Stimulated activated memory B cell treated with anti-CD40 and anti-IgM and Interleukin-4, amounts not matched to agents 10 μg/mL and 1 μg/mL and 100 μg/mL, for 72 hours (primary cell): ENCODE measurements at regions not wholly inside any gene's neighbourhood (a gene's known extent, or its start where the extent isn't known, plus 50 kb on each side); places are given as distances from the start of the nearest gene placed in this dataset.

Experiments used
- ATAC-seq: fragments of 150-1000 bp; cut with Tn5 transposase; 2 replicates; pipeline ENCODE4 v1.10.0; 2021
- H3K27ac Mint-ChIP-seq: one replicate; pipeline ENCODE4 v1.8.0; 2022; ENCODE audit warnings: mild to moderate bottlenecking, mixed read lengths
- H3K27me3 Mint-ChIP-seq: one replicate; pipeline ENCODE4 v1.8.0; 2022; ENCODE audit warnings: mixed read lengths
- H3K36me3 Mint-ChIP-seq: one replicate; pipeline ENCODE4 v1.8.0; 2022; ENCODE audit warnings: mixed read lengths
- H3K4me1 Mint-ChIP-seq: one replicate; pipeline ENCODE4 v1.8.0; 2022; ENCODE audit warnings: mixed read lengths
- H3K4me3 Mint-ChIP-seq: one replicate; pipeline ENCODE4 v1.8.0; 2022; ENCODE audit warnings: mild to moderate bottlenecking, moderate library complexity, mixed read lengths
- H3K9me3 Mint-ChIP-seq: one replicate; pipeline ENCODE4 v1.8.0; 2022; ENCODE audit warnings: mixed read lengths

GRCh38 chr2:215687149-215688031, 251.5 kb upstream of the FN1 start:
- Mint-ChIP-seq H3K27ac (no peak overlapping the region), H3K4me1 (no peaks in the 10 kb centered on the region), H3K27me3 (peaks cover 12% of the 10 kb centered on the region), H3K36me3 (no peaks in the 10 kb centered on the region), H3K4me3 (no peak overlapping the region), H3K9me3 (no peaks in the 10 kb centered on the region)
- ATAC-seq, result no peak

- no peak for ATAC-seq
These were observed 249.5 kb upstream of the FN1 start for GRCh38 chr2:215685238-215685990.

GRCh38 chr2:215684448-215685237, 248.8 kb upstream of the FN1 start:
- no peak for ATAC-seq
- Mint-ChIP-seq H3K4me3 (no peak overlapping the region), H3K4me1 (no peaks in the 10 kb centered on the region), H3K36me3 (no peaks in the 10 kb centered on the region), H3K27me3 (peaks cover 19% of the 10 kb centered on the region), H3K9me3 (no peaks in the 10 kb centered on the region), H3K27ac (no peak overlapping the region)

More at GRCh38 chr2:215685238-215685990, 249.5 kb upstream of the FN1 start:
- no peaks in the 10 kb centered on the region for H3K4me1 Mint-ChIP-seq
- H3K27me3 Mint-ChIP-seq, result peaks cover 19% of the 10 kb centered on the region
- H3K27ac Mint-ChIP-seq, result no peak overlapping the region
- no peaks in the 10 kb centered on the region for H3K36me3 Mint-ChIP-seq
- H3K4me3 Mint-ChIP-seq, result no peak overlapping the region
- no peaks in the 10 kb centered on the region for H3K9me3 Mint-ChIP-seq

DNA sequence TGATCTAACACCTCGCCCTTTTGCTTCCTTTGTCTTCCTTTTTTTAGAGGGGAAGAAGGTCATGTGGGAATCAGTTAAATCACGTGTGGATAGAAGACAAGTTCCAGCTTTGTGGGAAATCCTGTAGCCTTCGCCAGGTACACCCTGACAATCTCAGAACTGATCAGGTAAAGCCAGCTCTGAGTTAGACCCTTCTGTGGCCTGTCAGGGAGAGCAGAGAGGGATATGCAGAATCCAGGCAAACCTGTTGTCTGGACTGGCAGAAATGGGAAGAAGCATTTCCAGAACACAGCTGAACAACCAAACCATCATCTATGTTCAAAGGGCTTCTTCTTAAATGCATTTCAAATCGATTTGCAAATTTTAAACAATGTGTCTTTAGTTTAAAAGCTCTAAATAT, 247.4 kb upstream of the FN1 start:
- Mint-ChIP-seq H3K36me3 (no peaks in the 10 kb centered on the region), H3K4me3 (no peak overlapping the region), H3K27ac (no peak overlapping the region), H3K4me1 (no peaks in the 10 kb centered on the region), H3K27me3 (peaks cover 15% of the 10 kb centered on the region), H3K9me3 (no peaks in the 10 kb centered on the region)
- ATAC-seq, result no peak

- H3K27me3 Mint-ChIP-seq, result peaks cover 22% of the 10 kb centered on the region
- H3K4me3 Mint-ChIP-seq, result no peak overlapping the region
- H3K27ac Mint-ChIP-seq, result no peak overlapping the region
- H3K4me1 Mint-ChIP-seq, result no peaks in the 10 kb centered on the region
- no peaks in the 10 kb centered on the region for H3K36me3 Mint-ChIP-seq
- H3K9me3 Mint-ChIP-seq, result no peaks in the 10 kb centered on the region
- no peak for ATAC-seq
These were observed 246.1 kb upstream of the FN1 start for GRCh38 chr2:215681799-215682596.

DNA sequence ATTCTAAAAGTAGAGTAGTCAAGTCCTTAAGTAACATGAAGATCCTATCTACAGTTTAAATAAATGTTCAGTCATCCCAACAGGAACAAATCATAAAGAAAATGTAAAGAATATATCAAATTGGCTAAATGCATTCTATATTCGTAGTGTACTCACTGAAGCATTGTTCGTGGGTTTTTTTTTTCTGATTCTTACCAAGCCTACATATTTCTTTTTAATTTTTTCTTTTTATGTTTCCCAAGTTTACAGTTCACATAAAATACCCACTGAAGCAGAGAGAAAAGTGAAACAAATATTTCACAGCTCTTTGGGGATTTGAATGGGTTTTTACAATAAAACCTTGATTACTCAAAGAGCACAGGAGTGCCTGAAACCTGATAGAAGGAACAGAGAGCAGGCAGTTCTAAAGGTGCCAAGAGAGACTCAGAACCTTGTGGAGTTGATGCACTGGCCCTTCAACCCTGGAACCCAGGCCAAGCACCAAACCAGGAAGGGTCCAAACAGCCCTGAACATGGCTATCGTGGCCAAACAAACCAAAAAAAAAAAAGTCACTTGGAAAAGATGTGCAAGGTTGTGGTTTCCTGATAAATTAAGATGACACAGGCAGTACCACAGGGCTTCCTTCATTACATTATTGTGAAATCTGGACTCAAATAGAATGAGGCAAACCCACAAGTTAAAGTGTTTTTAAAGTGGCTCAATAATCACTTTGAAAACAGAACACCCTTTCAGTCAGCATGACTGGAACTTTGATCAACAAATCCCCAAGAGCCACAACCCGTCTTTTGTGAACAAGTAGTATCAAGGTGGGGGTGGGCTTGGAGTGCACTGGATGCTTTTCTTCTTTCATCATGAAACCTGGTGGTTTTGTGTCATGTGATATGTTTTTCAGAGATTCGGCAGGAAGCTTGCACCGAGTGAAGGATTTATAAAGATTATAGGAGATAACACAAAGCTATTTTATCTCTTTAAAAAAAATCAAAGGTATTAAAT, 245.0 kb upstream of the FN1 start:
- H3K4me3 Mint-ChIP-seq, result no peak overlapping the region
- no peaks in the 10 kb centered on the region for H3K9me3 Mint-ChIP-seq
- H3K36me3 Mint-ChIP-seq, result no peaks in the 10 kb centered on the region
- H3K27me3 Mint-ChIP-seq, result peaks cover 26% of the 10 kb centered on the region
- H3K4me1 Mint-ChIP-seq, result no peaks in the 10 kb centered on the region
- H3K27ac Mint-ChIP-seq, result no peak overlapping the region
- peak; percentile 43 for ATAC-seq

DNA sequence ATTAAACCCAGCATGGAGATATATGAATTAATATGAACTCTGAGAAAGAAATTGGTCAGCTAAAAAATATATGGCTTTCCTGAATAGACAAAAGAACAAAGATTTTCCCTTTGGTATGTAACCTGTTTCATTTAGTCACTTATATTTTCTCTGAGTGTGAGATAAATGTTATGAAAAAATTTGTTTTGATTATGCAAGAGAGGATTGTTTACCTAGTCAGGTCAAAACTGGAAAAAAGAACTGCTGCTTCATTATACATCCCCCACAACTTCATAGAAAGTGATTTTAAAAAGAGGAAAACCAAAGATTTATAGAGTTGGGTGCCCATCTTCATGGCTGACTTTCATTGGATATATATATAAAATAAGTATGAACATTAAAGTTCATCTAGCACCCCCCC, 242.2 kb upstream of the FN1 start:
- Mint-ChIP-seq H3K36me3 (no peaks in the 10 kb centered on the region), H3K4me3 (no peak overlapping the region), H3K27me3 (peaks cover 31% of the 10 kb centered on the region), H3K27ac (no peak overlapping the region), H3K9me3 (no peaks in the 10 kb centered on the region), H3K4me1 (no peaks in the 10 kb centered on the region)
- ATAC-seq, result no peak

GRCh38 chr2:215677481-215677880, 241.6 kb upstream of the FN1 start:
- no peaks in the 10 kb centered on the region for H3K4me1 Mint-ChIP-seq
- ATAC-seq, result no peak
- H3K9me3 Mint-ChIP-seq, result peaks cover 1% of the 10 kb centered on the region
- H3K27me3 Mint-ChIP-seq, result peaks cover 35% of the 10 kb centered on the region
- no peak overlapping the region for H3K4me3 Mint-ChIP-seq
- no peak overlapping the region for H3K27ac Mint-ChIP-seq
- no peaks in the 10 kb centered on the region for H3K36me3 Mint-ChIP-seq

- Mint-ChIP-seq H3K36me3 (no peaks in the 10 kb centered on the region), H3K27me3 (peaks cover 34% of the 10 kb centered on the region), H3K9me3 (peaks cover 3% of the 10 kb centered on the region), H3K4me3 (no peak overlapping the region), H3K27ac (no peak overlapping the region), H3K4me1 (no peaks in the 10 kb centered on the region)
- ATAC-seq, result no peak
These were observed 236.5 kb upstream of the FN1 start for GRCh38 chr2:215672406-215672805.

- ATAC-seq, result no peak
- H3K36me3 Mint-ChIP-seq, result no peaks in the 10 kb centered on the region
- H3K4me3 Mint-ChIP-seq, result no peak overlapping the region
- no peaks in the 10 kb centered on the region for H3K4me1 Mint-ChIP-seq
- H3K9me3 Mint-ChIP-seq, result peaks cover 3% of the 10 kb centered on the region
- H3K27ac Mint-ChIP-seq, result no peak overlapping the region
- peaks cover 27% of the 10 kb centered on the region for H3K27me3 Mint-ChIP-seq
These were observed 235.8 kb upstream of the FN1 start for GRCh38 chr2:215671691-215672090.

GRCh38 chr2:215671244-215671643, 235.4 kb upstream of the FN1 start:
- no peak for ATAC-seq
- Mint-ChIP-seq H3K27me3 (peaks cover 26% of the 10 kb centered on the region), H3K36me3 (no peaks in the 10 kb centered on the region), H3K4me1 (no peaks in the 10 kb centered on the region), H3K4me3 (no peak overlapping the region), H3K27ac (no peak overlapping the region), H3K9me3 (peaks cover 3% of the 10 kb centered on the region)

- H3K36me3 Mint-ChIP-seq, result no peaks in the 10 kb centered on the region
- peaks cover 3% of the 10 kb centered on the region for H3K9me3 Mint-ChIP-seq
- peaks cover 26% of the 10 kb centered on the region for H3K27me3 Mint-ChIP-seq
- no peaks in the 10 kb centered on the region for H3K4me1 Mint-ChIP-seq
- no peak overlapping the region for H3K27ac Mint-ChIP-seq
- ATAC-seq, result no peak
- no peak overlapping the region for H3K4me3 Mint-ChIP-seq
These were observed 234.5 kb upstream of the FN1 start for GRCh38 chr2:215670396-215670795.

DNA sequence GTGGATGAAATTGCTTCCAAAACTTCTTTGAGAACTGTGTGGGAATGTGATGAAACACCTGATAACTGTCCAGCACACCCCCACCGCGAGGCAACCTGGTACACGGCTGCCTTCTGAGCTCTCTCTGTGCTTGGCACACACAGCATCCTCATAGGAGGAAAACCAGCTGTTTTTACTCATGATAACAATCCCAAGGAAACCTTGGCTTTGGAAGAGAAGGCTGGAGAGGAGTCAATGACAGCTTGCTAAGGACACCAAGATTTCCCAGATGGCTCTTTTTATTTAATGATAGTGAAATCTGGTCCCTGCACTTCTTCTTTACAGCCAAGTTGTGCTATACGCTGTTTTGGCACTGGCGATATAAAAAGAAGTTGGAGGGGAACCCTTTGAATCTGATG, 232.5 kb upstream of the FN1 start:
- peaks cover 24% of the 10 kb centered on the region for H3K27me3 Mint-ChIP-seq
- H3K4me3 Mint-ChIP-seq, result no peak overlapping the region
- H3K9me3 Mint-ChIP-seq, result peaks cover 3% of the 10 kb centered on the region
- H3K36me3 Mint-ChIP-seq, result no peaks in the 10 kb centered on the region
- ATAC-seq, result no peak
- no peaks in the 10 kb centered on the region for H3K4me1 Mint-ChIP-seq
- no peak overlapping the region for H3K27ac Mint-ChIP-seq
